GM12875 (cell line): ENCODE measurements at regions not wholly inside any gene's neighbourhood (a gene's known extent, or its start where the extent isn't known, plus 50 kb on each side); places are given as distances from the start of the nearest gene placed in this dataset.

Source experiments
- H3K4me3 ChIP-seq: one replicate; pipeline ENCODE4 v1.5.1; 2011; ENCODE audit warnings: low read depth, low read length, control low read depth
- CTCF ChIP-seq: IDR thresholded peaks from 2 replicates; pipeline ENCODE4 v1.5.1; 2011; ENCODE audit warnings: low read depth, mild to moderate bottlenecking, control low read depth, inconsistent platforms, low read length, moderate library complexity, borderline replicate concordance; ENCODE audit not compliant: insufficient read depth

DNA sequence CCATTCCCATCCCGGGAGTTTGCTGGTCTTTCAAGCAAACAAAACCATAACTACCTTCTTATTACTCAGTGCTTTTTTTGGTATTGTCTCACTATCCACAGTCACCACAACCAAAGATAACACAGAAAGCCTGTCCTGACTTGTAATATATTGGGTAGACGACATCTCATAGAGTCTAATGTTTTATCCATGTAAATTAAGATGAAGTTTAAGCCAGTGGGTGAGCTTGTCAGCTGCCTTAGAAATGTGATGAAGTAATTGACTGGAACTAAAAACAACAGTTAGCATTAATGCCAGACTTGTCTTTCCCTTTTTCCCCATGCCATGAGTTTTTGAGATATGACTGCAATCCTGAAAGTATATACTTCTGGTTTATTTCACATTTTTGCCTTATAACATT lies 282.7 kb upstream of the PRDM1 start:
- no peak overlapping the region for H3K4me3 ChIP-seq
- TF ChIP-seq CTCF: no peak

- H3K4me3 ChIP-seq: no peak overlapping the region
- no peak for TF ChIP-seq CTCF
These were observed 283.4 kb upstream of the PRDM1 start for GRCh38 chr6:105802703-105803102.

DNA sequence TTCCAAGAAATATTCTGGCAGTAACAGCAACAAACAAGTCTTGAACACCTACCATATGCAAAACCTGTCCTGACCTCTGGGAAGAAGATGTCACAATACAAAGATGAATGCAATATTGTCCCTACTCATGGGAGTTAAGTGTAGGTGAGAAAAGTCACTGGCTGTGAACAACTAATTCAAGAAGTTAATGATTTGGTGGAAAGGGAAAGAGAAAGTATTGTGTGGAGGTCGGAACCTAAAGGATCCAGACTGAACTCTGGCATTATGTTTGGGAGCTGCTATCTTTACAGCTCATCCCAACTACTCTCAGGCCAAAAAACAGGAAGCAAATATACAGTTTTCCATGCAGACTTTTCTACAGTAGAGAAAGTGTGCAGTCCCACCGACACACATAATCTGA lies 285.3 kb upstream of the PRDM1 start:
- TF ChIP-seq CTCF: no peak
- H3K4me3 ChIP-seq: no peak overlapping the region

- H3K4me3 ChIP-seq: no peak overlapping the region
These were observed 285.7 kb upstream of the PRDM1 start for GRCh38 chr6:105800398-105800797.

DNA sequence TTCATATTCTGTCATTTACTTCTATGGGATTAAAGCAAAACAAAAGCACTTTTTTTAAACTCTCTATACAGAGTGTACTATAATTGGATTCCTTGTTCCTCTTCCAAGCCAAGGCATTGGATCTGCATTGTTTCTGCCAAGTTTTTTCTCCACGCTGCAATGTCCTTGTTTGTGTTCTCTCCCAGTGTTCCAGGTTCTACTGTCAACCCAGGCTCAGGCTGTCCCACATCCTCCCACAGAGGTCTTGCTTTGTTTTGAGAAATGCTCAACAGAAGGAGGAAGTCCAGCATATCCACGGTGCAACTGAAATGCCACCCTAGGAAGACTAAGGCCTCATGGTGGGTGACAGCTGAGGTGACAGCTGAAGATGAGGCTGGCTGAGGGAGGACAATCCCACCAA lies 287.1 kb upstream of the PRDM1 start:
- no peak for TF ChIP-seq CTCF

More at GRCh38 chr6:105800398-105800797, 285.7 kb upstream of the PRDM1 start:
- TF ChIP-seq CTCF: no peak

GRCh38 chr6:105797983-105798453 lies 288.1 kb upstream of the PRDM1 start:
- H3K4me3 ChIP-seq: no peak overlapping the region
- no peak for TF ChIP-seq CTCF

More for the DNA sequence above, 287.1 kb upstream of the PRDM1 start:
- H3K4me3 ChIP-seq: no peak overlapping the region

- no peak for TF ChIP-seq CTCF
- H3K4me3 ChIP-seq: no peak overlapping the region
These were observed 288.7 kb upstream of the PRDM1 start for GRCh38 chr6:105797286-105797979.
